Fibroblast of the aortic adventitia (primary cell): ENCODE measurements at regions not wholly inside any gene's neighbourhood (a gene's known extent, or its start where the extent isn't known, plus 50 kb on each side); places are given as distances from the start of the nearest gene placed in this dataset.
A peak's percentile ranks its signal among the peaks of the same experiment; 100 is the strongest.
"Not testable (repeated sequence)": the region's sequence is repeated elsewhere in the genome, so short reads cannot be mapped to it uniquely, and the experiment has no call there.

ENCODE experiments used
- DNase-seq: peaks from one replicate; pipeline ENCODE4 v3.0.0-alpha.2; 2010; ENCODE audit warnings: low read depth
- H3K4me3 ChIP-seq: 2 replicates; pipeline ENCODE4 v1.5.1; 2011; ENCODE audit warnings: low read depth, mild to moderate bottlenecking, control low read depth, low read length, moderate library complexity
- TF ChIP-seq, protein P1 (sequence below): IDR thresholded peaks from 2 replicates; pipeline ENCODE4 v1.5.1; 2011; ENCODE audit warnings: mild to moderate bottlenecking, low read length, control low read depth, inconsistent platforms; ENCODE audit not compliant: insufficient read depth

DNA sequence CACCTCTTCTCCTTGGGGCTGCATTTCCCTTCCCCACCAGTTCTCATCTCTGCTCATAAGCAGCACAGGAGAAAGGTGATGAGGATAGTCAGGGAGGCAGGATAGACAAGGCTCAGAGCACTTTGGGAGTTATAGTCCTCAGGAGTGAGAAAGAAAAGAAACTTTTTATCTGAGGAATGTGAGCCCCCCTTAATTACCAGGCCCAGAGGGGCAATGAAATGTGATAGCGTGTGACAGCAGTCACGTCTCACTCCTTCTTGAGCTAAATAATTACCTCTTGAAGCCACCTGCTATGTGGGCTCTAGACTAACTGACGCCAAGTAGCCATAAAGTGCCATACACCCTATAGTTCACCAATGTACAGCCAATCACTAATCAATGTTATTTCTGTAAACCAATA lies 105.8 kb downstream of the SPP2 start:
- H3K4me3 ChIP-seq = no peak overlapping the region
- TF ChIP-seq, protein P1, sequence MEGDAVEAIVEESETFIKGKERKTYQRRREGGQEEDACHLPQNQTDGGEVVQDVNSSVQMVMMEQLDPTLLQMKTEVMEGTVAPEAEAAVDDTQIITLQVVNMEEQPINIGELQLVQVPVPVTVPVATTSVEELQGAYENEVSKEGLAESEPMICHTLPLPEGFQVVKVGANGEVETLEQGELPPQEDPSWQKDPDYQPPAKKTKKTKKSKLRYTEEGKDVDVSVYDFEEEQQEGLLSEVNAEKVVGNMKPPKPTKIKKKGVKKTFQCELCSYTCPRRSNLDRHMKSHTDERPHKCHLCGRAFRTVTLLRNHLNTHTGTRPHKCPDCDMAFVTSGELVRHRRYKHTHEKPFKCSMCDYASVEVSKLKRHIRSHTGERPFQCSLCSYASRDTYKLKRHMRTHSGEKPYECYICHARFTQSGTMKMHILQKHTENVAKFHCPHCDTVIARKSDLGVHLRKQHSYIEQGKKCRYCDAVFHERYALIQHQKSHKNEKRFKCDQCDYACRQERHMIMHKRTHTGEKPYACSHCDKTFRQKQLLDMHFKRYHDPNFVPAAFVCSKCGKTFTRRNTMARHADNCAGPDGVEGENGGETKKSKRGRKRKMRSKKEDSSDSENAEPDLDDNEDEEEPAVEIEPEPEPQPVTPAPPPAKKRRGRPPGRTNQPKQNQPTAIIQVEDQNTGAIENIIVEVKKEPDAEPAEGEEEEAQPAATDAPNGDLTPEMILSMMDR = no peak
- no peak for DNase-seq

DNA sequence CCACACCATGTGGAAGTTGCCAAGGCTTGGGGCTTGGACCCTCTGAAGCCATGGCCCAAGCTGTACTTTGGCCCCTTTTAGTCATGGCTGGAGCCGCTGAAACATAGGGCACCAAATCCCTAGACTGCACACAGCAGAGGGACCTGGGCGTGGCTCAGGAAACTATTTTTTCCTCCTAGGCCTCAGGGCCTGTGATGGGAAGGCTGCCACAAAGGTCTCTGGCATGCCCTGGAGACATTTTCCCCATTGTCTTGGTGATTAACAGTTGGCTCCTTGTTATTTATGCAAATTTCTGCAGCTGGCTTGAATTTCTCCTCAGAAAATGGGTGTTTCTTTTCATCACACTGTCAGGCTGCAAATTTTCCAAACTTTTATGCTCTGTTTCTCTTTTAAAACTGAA lies 102.3 kb downstream of the SPP2 start:
- not testable (repeated sequence) for H3K4me3 ChIP-seq

DNA sequence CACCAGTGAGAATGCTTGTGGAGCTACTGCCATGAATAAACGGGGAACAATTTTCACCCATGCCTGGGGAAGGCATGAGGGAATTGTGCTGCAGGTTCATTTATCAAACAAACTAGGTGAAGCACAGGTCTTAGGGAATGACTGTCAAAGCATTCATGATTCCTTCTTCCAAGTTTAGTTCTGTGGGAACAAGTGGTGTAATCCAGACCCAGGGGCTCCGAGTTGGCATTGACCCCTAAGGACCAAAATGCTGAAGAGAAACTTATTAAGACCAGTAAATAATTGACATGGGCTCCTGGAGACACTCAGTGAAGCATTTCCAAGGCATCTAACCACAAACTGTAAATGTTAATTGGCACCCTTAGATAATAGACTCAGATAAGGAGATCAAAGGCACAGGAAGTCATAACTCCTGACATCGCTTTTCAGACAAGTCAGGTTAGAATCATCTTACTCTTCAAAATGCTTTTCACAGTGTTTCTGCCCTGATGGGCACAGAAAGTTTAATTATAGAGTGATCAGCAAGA lies 96.9 kb downstream of the SPP2 start:
- no peak for DNase-seq
- TF ChIP-seq, protein P1 = no peak
- no peak overlapping the region for H3K4me3 ChIP-seq

More for the DNA sequence above, 102.3 kb downstream of the SPP2 start:
- not testable (repeated sequence) for DNase-seq

DNA sequence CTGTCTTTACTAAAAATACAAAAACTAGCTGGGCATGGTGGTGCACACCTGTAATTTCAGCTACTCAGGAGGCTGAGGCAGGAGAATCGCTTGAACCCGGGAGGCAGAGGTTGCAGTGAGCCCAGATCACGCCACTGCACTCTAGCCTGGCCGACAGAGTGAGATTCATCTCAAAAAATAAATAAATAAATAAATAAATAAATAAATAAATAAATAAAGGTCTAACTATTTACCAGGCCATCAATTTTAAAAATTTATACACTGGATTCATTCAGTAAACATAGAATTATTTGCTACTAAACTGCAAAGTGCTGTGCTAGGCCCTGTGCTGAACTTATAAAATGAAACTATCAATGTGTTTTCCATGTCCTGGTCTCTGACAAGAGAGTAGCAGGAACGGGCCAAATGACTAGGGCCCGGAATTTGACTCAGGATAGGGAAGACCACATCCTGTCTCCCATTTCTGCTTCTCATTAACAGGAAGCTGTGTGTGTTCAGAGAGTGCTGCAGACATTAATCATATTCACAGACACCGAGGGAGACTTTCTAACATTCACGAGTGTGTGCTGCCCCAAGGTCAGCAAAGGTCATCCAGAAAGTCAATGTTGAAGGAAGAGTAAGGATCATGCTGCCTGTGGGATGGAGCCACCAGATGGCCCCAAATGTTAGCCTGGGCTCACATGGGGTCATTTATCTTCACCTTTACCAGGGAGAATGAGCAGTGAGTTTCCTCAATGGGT lies 95.8 kb downstream of the SPP2 start:
- peak; percentile 76 for DNase-seq
- TF ChIP-seq, protein P1 = no peak
- no peak overlapping the region for H3K4me3 ChIP-seq

DNA sequence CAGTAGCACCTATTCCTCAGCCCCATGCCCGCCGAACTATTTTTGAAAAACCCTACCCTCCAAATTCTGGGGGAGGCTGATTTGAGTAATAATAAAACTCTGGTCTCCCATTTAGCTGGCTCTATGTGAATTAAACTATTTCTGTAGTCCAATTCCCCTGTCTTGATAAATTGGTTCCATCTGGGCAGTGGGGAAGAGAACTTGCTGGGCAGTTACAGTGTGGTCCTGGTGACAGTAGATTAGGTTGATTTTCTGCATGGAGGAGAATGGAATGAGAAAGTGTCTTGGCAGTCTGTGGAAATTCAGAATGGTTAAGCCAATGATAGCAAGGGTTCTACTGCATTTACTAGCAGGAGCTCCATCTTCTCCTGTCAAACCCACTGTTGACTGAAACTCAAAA lies 95.0 kb downstream of the SPP2 start:
- TF ChIP-seq, protein P1 = no peak
- DNase-seq = no peak
- no peak overlapping the region for H3K4me3 ChIP-seq

DNA sequence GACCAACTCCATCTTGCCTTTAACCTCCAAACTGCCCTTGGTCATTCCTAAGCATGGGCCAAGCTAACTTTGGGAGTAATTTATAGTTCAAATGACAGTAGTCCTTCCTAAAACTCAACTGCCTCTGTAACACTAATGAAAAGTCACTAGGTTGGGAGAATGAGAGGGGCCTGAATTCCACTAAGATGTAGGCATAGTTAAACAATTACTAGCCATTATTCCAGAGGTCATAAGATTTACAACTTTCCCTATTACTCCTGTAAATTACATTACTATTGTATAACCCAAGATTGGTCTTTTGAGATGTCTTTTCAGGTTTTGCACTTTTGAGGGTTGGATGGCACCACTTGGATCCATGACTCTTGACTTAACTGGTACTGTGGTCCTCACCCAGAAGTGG lies 94.6 kb downstream of the SPP2 start:
- TF ChIP-seq, protein P1 = no peak
- DNase-seq = no peak

DNA sequence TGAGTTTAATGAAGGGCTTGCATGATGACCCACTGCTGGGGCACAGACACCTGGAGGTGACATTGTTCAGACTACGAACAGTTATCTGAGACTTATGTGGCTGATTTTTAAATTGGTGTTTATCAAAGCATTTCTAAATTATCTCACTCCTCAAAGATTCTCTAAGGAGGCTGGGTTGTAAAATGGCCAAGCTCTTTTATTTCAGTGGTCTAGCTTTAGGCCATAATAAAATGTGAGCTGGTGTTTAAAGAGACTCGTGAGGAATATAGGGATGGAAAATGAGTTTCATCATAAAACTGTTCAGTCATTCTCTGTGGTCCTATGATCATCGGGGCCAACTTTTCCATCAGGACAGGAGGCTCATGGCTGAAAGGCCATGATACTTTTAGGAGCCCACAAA lies 93.4 kb downstream of the SPP2 start:
- TF ChIP-seq, protein P1 = no peak
- H3K4me3 ChIP-seq = no peak overlapping the region
- no peak for DNase-seq

More for the DNA sequence above, 94.6 kb downstream of the SPP2 start:
- H3K4me3 ChIP-seq = no peak overlapping the region
